ENCODE measurements at regions not wholly inside any gene's neighbourhood (a gene's known extent, or its start where the extent isn't known, plus 50 kb on each side); places are given as distances from the start of the nearest gene placed in this dataset.

- TF ChIP-seq SP1 (IDR thresholded peaks at IDR 0.05) (no peak), NFRKB (IDR thresholded peaks at IDR 0.05) (no peak), LEF1 (IDR thresholded peaks at IDR 0.05; ENCODE audit: borderline replicate concordance) (no peak)
Observed at GRCh38 chr13:82938644-82939043, 943.6 kb downstream of the SLITRK1 start.
